ENCODE measurements at regions not wholly inside any gene's neighbourhood (a gene's known extent, or its start where the extent isn't known, plus 50 kb on each side); places are given as distances from the start of the nearest gene placed in this dataset.

GRCh38 chr6:55979526-55979925, 104.1 kb upstream of the BMP5 start:
- TF ChIP-seq, protein P1, sequence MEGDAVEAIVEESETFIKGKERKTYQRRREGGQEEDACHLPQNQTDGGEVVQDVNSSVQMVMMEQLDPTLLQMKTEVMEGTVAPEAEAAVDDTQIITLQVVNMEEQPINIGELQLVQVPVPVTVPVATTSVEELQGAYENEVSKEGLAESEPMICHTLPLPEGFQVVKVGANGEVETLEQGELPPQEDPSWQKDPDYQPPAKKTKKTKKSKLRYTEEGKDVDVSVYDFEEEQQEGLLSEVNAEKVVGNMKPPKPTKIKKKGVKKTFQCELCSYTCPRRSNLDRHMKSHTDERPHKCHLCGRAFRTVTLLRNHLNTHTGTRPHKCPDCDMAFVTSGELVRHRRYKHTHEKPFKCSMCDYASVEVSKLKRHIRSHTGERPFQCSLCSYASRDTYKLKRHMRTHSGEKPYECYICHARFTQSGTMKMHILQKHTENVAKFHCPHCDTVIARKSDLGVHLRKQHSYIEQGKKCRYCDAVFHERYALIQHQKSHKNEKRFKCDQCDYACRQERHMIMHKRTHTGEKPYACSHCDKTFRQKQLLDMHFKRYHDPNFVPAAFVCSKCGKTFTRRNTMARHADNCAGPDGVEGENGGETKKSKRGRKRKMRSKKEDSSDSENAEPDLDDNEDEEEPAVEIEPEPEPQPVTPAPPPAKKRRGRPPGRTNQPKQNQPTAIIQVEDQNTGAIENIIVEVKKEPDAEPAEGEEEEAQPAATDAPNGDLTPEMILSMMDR (IDR thresholded peaks at IDR 0.05; ENCODE audit: low read depth, low read length, poor library complexity, severe bottlenecking), result no peak
- no peak for TF ChIP-seq EZH2phosphoT487 (IDR thresholded peaks at IDR 0.05; ENCODE audit: borderline replicate concordance, low read length)
